HFFc6 (cell line): ENCODE measurements at regions not wholly inside any gene's neighbourhood (a gene's known extent, or its start where the extent isn't known, plus 50 kb on each side); places are given as distances from the start of the nearest gene placed in this dataset.

Source experiments
- DNase-seq: peaks from one replicate; pipeline ENCODE4 v3.0.0-alpha.2; 2018
- H3K27ac Mint-ChIP-seq: 2 replicates; pipeline ENCODE4 v1.8.0; 2020; ENCODE audit warnings: mild to moderate bottlenecking, mixed read lengths
- H3K27me3 Mint-ChIP-seq: 2 replicates; pipeline ENCODE4 v1.8.0; 2021; ENCODE audit warnings: mild to moderate bottlenecking, moderate library complexity, mixed read lengths; ENCODE audit not compliant: insufficient read depth
- H3K36me3 Mint-ChIP-seq: 2 replicates; pipeline ENCODE4 v1.8.0; 2021; ENCODE audit warnings: low read depth, mixed read lengths
- H3K4me1 Mint-ChIP-seq: 2 replicates; pipeline ENCODE4 v1.8.0; 2020; ENCODE audit warnings: low read depth, mixed read lengths
- H3K4me3 Mint-ChIP-seq: 2 replicates; pipeline ENCODE4 v1.8.0; 2020; ENCODE audit warnings: mild to moderate bottlenecking, moderate library complexity, mixed read lengths
- H3K9me3 Mint-ChIP-seq: 2 replicates; pipeline ENCODE4 v1.8.0; 2020; ENCODE audit warnings: mild to moderate bottlenecking, mixed read lengths
- TF ChIP-seq, protein P1 (sequence below): fragments of 200-600 bp; sonication (generic); IDR thresholded peaks from 2 replicates; pipeline ENCODE4 v1.5.0; 2021; ENCODE audit warnings: antibody characterized with exemption, mild to moderate bottlenecking

GRCh38 chr14:104353221-104353920 is 215.0 kb downstream of the KIF26A start:
- Mint-ChIP-seq H3K27ac (no peak overlapping the region), H3K36me3 (no peaks in the 10 kb centered on the region; the same call in none of the 2 replicates), H3K9me3 (peaks cover 29% of the 10 kb centered on the region), H3K4me3 (no peak overlapping the region), H3K4me1 (no peaks in the 10 kb centered on the region), H3K27me3 (peaks cover 2% of the 10 kb centered on the region; the same call in 1 of the 2 replicates)
- TF ChIP-seq, protein P1, sequence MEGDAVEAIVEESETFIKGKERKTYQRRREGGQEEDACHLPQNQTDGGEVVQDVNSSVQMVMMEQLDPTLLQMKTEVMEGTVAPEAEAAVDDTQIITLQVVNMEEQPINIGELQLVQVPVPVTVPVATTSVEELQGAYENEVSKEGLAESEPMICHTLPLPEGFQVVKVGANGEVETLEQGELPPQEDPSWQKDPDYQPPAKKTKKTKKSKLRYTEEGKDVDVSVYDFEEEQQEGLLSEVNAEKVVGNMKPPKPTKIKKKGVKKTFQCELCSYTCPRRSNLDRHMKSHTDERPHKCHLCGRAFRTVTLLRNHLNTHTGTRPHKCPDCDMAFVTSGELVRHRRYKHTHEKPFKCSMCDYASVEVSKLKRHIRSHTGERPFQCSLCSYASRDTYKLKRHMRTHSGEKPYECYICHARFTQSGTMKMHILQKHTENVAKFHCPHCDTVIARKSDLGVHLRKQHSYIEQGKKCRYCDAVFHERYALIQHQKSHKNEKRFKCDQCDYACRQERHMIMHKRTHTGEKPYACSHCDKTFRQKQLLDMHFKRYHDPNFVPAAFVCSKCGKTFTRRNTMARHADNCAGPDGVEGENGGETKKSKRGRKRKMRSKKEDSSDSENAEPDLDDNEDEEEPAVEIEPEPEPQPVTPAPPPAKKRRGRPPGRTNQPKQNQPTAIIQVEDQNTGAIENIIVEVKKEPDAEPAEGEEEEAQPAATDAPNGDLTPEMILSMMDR, result no peak
- DNase-seq, result no peak

GRCh38 chr14:104353921-104354701 is 215.7 kb downstream of the KIF26A start:
- no peak overlapping the region for H3K27ac Mint-ChIP-seq
- no peak for DNase-seq
- peaks cover 33% of the 10 kb centered on the region for H3K9me3 Mint-ChIP-seq
- peaks cover 2% of the 10 kb centered on the region; the same call in 1 of the 2 replicates for H3K27me3 Mint-ChIP-seq
- H3K36me3 Mint-ChIP-seq, result no peaks in the 10 kb centered on the region; the same call in none of the 2 replicates
- no peak overlapping the region for H3K4me3 Mint-ChIP-seq
- TF ChIP-seq, protein P1, result no peak
- H3K4me1 Mint-ChIP-seq, result no peaks in the 10 kb centered on the region

DNA sequence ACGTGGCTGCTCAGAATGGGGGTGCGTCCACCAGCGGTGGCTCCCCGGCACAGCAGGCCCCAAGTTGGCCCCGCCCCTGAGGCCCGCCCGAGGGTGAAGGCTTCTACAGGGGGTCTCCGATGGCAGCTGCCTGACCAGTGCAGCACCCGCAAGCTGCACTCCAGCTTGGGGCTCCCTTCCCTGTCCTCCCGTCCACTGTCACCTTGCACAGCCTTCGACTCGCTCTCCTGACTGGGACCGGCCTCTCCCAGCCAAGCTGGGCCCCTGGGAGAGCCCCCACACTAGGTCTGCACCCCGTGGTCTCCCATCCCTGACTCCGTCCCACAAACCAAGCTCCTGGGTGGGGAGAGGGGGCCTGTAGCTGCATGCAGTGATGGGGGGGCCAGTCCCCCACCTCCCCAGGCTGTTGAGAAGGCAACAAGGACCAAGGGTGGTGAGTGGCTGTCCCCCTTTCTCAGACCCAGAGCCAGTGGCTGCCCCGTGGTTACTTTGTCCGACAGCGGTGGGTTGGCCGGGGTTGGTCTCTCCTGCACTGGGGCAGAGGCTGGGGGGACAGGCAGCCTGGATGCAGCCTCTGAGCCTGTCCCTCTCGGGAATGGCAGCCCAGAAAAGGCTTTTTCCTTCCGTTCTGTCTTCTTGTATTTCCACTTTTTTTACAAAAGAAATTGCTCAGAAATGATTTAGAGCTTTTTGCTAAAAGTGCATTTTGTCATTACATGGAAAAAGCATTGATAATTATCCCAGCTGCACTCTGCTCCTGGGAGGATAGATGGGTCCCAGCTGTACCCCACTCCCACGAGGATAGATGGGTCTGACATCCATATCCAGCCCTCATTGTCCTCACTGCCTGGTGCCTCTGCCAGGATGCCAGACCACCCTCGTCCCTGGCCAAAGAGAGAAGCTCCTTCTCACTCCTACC is 217.0 kb downstream of the KIF26A start:
- H3K4me3 Mint-ChIP-seq, result no peak overlapping the region
- H3K4me1 Mint-ChIP-seq, result no peaks in the 10 kb centered on the region
- DNase-seq, result no peak
- H3K27ac Mint-ChIP-seq, result no peak overlapping the region
- peaks cover 37% of the 10 kb centered on the region for H3K9me3 Mint-ChIP-seq
- H3K27me3 Mint-ChIP-seq, result peaks cover 2% of the 10 kb centered on the region; the same call in 1 of the 2 replicates
- H3K36me3 Mint-ChIP-seq, result no peaks in the 10 kb centered on the region; the same call in none of the 2 replicates
- TF ChIP-seq, protein P1, result no peak

DNA sequence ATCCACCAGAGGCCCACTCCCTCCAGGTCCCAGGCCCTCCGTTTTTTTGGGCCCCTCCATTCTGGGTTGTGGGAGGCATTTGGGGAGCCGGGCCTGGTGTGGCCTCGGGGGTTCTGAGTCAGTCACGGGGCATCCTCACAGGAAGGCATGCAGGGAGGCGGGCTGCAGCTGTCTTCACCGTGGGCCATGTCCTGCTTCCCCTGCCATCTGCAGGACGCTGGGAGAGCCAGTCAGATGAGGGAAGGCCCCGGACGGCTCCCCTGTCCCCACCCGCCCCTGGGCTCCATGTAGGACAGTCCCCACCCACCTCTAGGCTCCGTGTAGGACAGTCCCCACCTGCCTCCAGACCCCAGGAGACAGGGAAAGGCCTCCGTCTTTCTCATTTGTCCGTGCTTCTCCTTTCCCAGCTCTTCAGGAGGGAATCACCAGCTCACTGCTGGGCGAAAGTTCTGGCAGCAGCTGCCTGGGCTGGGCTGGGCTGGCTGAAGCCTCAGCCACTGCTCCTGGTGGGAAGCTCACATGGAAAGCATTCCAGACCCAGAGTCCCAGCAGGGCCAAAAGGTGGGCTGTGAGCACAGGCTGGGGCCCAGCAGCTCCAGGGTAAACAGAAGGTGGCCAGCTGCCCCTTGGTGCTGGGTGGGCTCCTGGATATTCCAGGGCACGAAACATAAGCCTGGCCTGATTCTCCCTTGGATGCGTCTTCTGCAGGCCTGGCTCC is 217.8 kb downstream of the KIF26A start:
- H3K4me3 Mint-ChIP-seq, result no peak overlapping the region
- no peaks in the 10 kb centered on the region for H3K27me3 Mint-ChIP-seq
- H3K9me3 Mint-ChIP-seq, result peaks cover 31% of the 10 kb centered on the region
- TF ChIP-seq, protein P1, result no peak
- no peaks in the 10 kb centered on the region for H3K4me1 Mint-ChIP-seq
- H3K36me3 Mint-ChIP-seq, result no peaks in the 10 kb centered on the region; the same call in none of the 2 replicates
- DNase-seq, result no peak
- H3K27ac Mint-ChIP-seq, result no peak overlapping the region
